ENCODE measurements at regions not wholly inside any gene's neighbourhood (a gene's known extent, or its start where the extent isn't known, plus 50 kb on each side); places are given as distances from the start of the nearest gene placed in this dataset.
A peak's percentile ranks its signal among the peaks of the same experiment; 100 is the strongest.

- DNase-seq (no peak), ATAC-seq (no peak)
- Histone ChIP-seq H3K4me1 (peaks cover 17% of the 10 kb centered on the region), H3K27ac (no peak overlapping the region), H3K27me3 (ENCODE audit: low read depth) (no peaks in the 10 kb centered on the region), H3K36me3 (no peaks in the 10 kb centered on the region), H3K9me3 (no peaks in the 10 kb centered on the region), H3K4me3 (no peak overlapping the region)
- no peak for TF ChIP-seq CTCF (IDR thresholded peaks at IDR 0.05)
- intact Hi-C loops (cut with DNase I), result no loop called here
Measured at GRCh38 chr12:42701084-42701483, 111.5 kb upstream of the PRICKLE1 start.

- Histone ChIP-seq H3K27me3 (ENCODE audit: low read depth) (no peaks in the 10 kb centered on the region), H3K36me3 (no peaks in the 10 kb centered on the region), H3K9me3 (no peaks in the 10 kb centered on the region), H3K4me1 (peaks cover 23% of the 10 kb centered on the region), H3K27ac (no peak overlapping the region), H3K4me3 (no peak overlapping the region)
- ATAC-seq (peak; percentile 51 to 57), DNase-seq (no peak)
- no peak for TF ChIP-seq CTCF (IDR thresholded peaks at IDR 0.05)
- intact Hi-C loops (cut with DNase I), result no loop called here
Measured at GRCh38 chr12:42698213-42698612, 108.7 kb upstream of the PRICKLE1 start.

GRCh38 chr12:42696406-42697149 is 107.0 kb upstream of the PRICKLE1 start:
- peak overlapping the region; percentile 37 for H3K27ac ChIP-seq
- intact Hi-C loops (cut with DNase I), result no loop called here
- H3K4me3 ChIP-seq, result no peak overlapping the region
- H3K4me1 ChIP-seq, result peaks cover 23% of the 10 kb centered on the region
- no peak for TF ChIP-seq CTCF (IDR thresholded peaks at IDR 0.05)
- peak; percentile 50 for DNase-seq
- no peaks in the 10 kb centered on the region for H3K27me3 ChIP-seq (ENCODE audit: low read depth)
- H3K36me3 ChIP-seq, result no peaks in the 10 kb centered on the region
- ATAC-seq, result peak; percentile 57 to 62
- H3K9me3 ChIP-seq, result no peaks in the 10 kb centered on the region

- Histone ChIP-seq H3K4me1 (peaks cover 23% of the 10 kb centered on the region), H3K27ac (no peak overlapping the region), H3K36me3 (no peaks in the 10 kb centered on the region), H3K4me3 (no peak overlapping the region), H3K9me3 (no peaks in the 10 kb centered on the region), H3K27me3 (ENCODE audit: low read depth) (no peaks in the 10 kb centered on the region)
- intact Hi-C loops (cut with DNase I), result no loop called here
- no peak for TF ChIP-seq CTCF (IDR thresholded peaks at IDR 0.05)
- no peak for DNase-seq
- no peak for ATAC-seq
Measured at GRCh38 chr12:42695490-42695995, 106.0 kb upstream of the PRICKLE1 start.

GRCh38 chr12:42692749-42693148 is 103.2 kb upstream of the PRICKLE1 start:
- Histone ChIP-seq H3K4me1 (peaks cover 12% of the 10 kb centered on the region), H3K27ac (no peak overlapping the region), H3K4me3 (peak overlapping the region; percentile 40), H3K27me3 (ENCODE audit: low read depth) (no peaks in the 10 kb centered on the region), H3K36me3 (no peaks in the 10 kb centered on the region), H3K9me3 (no peaks in the 10 kb centered on the region)
- no peak for ATAC-seq
- DNase-seq, result no peak
- intact Hi-C loops (cut with DNase I), result no loop called here
- TF ChIP-seq CTCF (IDR thresholded peaks at IDR 0.05), result no peak

Measured in lower lobe of right lung (tissue), 2 donors.